ENCODE measurements at regions not wholly inside any gene's neighbourhood (a gene's known extent, or its start where the extent isn't known, plus 50 kb on each side); places are given as distances from the start of the nearest gene placed in this dataset.

DNA sequence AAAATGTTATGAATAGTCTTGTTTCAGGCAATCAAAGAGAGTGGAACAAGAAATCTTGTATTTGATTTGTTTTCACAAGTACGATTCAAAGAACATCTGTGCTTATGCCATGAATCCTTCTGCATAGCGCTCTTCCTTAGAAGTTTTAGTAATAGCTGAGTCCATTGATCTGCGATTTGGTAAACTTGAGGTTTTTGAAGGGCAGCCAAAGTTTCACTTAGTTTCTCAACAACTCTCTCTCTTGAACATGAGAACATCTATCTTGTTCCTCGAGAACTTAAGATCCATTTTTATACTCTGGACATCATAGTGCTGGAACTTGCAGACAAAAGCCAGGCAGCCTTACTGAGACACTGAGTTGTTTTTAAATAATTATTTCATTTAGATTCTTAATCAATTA is 96.2 kb upstream of the USP15 start:
- no peak overlapping the region for H3K9ac ChIP-seq (replicated peaks in 1 of 4; ENCODE audit: extremely low read depth in 1 of 4, low read depth in 3 of 4, low read length in 3 of 4)
- H4K20me1 ChIP-seq (replicated peaks in 1 of 2; ENCODE audit: control insufficient read depth in 1 of 2, insufficient read depth in 2 of 2, low read length in 2 of 2): no peaks in the 10 kb centered on the region
- H3K23me2 ChIP-seq (ENCODE audit: low read depth, low read length): no peaks in the 10 kb centered on the region; the same call in 1 of the 2 replicates
- H2BK15ac ChIP-seq (ENCODE audit: low read length): no peak overlapping the region
- H2BK5ac ChIP-seq (ENCODE audit: low read depth, low read length): no peak overlapping the region
- no peak overlapping the region for H4K91ac ChIP-seq (replicated peaks; ENCODE audit: insufficient read length, low read length)
- H3K4ac ChIP-seq (replicated peaks; ENCODE audit: insufficient read length, low read depth, low read length): no peak overlapping the region
- no peaks in the 10 kb centered on the region for H3K79me2 ChIP-seq (ENCODE audit: control insufficient read depth in 1 of 2, insufficient read depth in 2 of 2, low read length in 2 of 2)
- no peak for FAIRE-seq
- H4K5ac ChIP-seq (ENCODE audit: insufficient read length, low read depth, low read length): no peak overlapping the region
- H3K9me3 ChIP-seq (ENCODE audit: insufficient read depth in 2 of 2, low read depth in 1 of 2, low read length in 1 of 2): no peaks in the 10 kb centered on the region
- H2AK5ac ChIP-seq (ENCODE audit: low read depth, low read length): no peak overlapping the region
- no peak overlapping the region for H3K23ac ChIP-seq (ENCODE audit: insufficient read length)
- no peak overlapping the region for H4K8ac ChIP-seq (ENCODE audit: extremely low read depth, insufficient read depth, low read length)
- no peaks in the 10 kb centered on the region for H3K27me3 ChIP-seq (replicated peaks in 1 of 4; ENCODE audit: control insufficient read depth in 3 of 4, extremely low read depth in 1 of 4, insufficient read depth in 3 of 4, low read length in 3 of 4)
- no peaks in the 10 kb centered on the region for H3K4me1 ChIP-seq (replicated peaks in 1 of 4; ENCODE audit: control insufficient read depth in 3 of 4, insufficient read depth in 4 of 4, low read length in 3 of 4)
- no peak overlapping the region for H3K14ac ChIP-seq (ENCODE audit: insufficient read length)
- no peak overlapping the region for H3K4me2 ChIP-seq (ENCODE audit: insufficient read depth in 1 of 2, low read depth in 2 of 2, low read length in 2 of 2)
- no peak overlapping the region for H2BK20ac ChIP-seq (ENCODE audit: low read length)
- H2BK120ac ChIP-seq (replicated peaks; ENCODE audit: low read depth, low read length): no peak overlapping the region
- no peak for DNase-seq (ENCODE audit: low read depth in 1 of 2, low spot score in 2 of 2)
- no peak overlapping the region for H3K27ac ChIP-seq (ENCODE audit: low read depth, low read length)
- H2AFZ ChIP-seq (ENCODE audit: low read length): no peak overlapping the region
- no peak overlapping the region for H3K56ac ChIP-seq (replicated peaks; ENCODE audit: insufficient read length, low read depth, low read length)
- no peak overlapping the region for H2BK12ac ChIP-seq (ENCODE audit: low read depth, low read length)
- H3K18ac ChIP-seq (ENCODE audit: extremely low read depth, low read length): no peak overlapping the region
- no peak overlapping the region for H3K4me3 ChIP-seq (ENCODE audit: extremely low read depth in 1 of 4, insufficient read depth in 2 of 4, low read depth in 3 of 4, low read length in 4 of 4)
- H3K36me3 ChIP-seq (ENCODE audit: control insufficient read depth in 2 of 4, insufficient read depth in 4 of 4, low read length in 3 of 4): no peaks in the 10 kb centered on the region
- ChIA-PET CTCF (ENCODE audit: partially characterized antibody) (interaction anchor here (1.2 kb wide), 1 partner anchor 46 kb away, joined by 4 read pairs; no protein-coding TSS in a partner anchor), POLR2A (ENCODE audit: partially characterized antibody) (no interaction called here)
- WGBS, 2 experiments (ENCODE audit: extremely low coverage in 1 of 2, insufficient coverage in 1 of 2, insufficient read length in 1 of 2, insufficient replicate concordance in 2 of 2, low coverage in 1 of 2, low lambda C conversion rate in 2 of 2, missing lambda C conversion rate in 1 of 2): 86% methylated on average over 4 of the region's 4 CpGs; no CpG with 5 or more reads in 1 of the 2 experiments
- no peaks in the 10 kb centered on the region for H3K79me1 ChIP-seq (ENCODE audit: low read depth, low read length)
- no peak for TF ChIP-seq CTBP2 (IDR thresholded peaks at IDR 0.05; ENCODE audit: borderline replicate concordance, insufficient read depth, insufficient read length, low read length)
- no peak for TF ChIP-seq MAFK (IDR thresholded peaks at IDR 0.05; ENCODE audit: low read depth, low read length)
- TF ChIP-seq CHD1 (IDR thresholded peaks at IDR 0.05; ENCODE audit: low read depth, low read length): no peak
- TF ChIP-seq CBX8 (IDR thresholded peaks at IDR 0.05; ENCODE audit: borderline replicate concordance, low read depth, low read length): no peak
- no peak for TF ChIP-seq SIX5 (IDR thresholded peaks at IDR 0.05; ENCODE audit: low read depth, low read length)
- no peak for TF ChIP-seq GABPA (IDR thresholded peaks at IDR 0.05; ENCODE audit: borderline replicate concordance, insufficient read depth, low read length)
- no peak for TF ChIP-seq SP1 (IDR thresholded peaks at IDR 0.05; ENCODE audit: low read depth, low read length)
- TF ChIP-seq, protein P1, sequence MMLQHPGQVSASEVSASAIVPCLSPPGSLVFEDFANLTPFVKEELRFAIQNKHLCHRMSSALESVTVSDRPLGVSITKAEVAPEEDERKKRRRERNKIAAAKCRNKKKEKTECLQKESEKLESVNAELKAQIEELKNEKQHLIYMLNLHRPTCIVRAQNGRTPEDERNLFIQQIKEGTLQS (IDR thresholded peaks at IDR 0.05; ENCODE audit: insufficient read depth, low read depth, low read length): no peak
- TF ChIP-seq NRF1 (IDR thresholded peaks at IDR 0.05; ENCODE audit: low read depth, low read length): no peak
- TF ChIP-seq CREB1 (IDR thresholded peaks at IDR 0.05): no peak
- TF ChIP-seq TEAD4 (IDR thresholded peaks at IDR 0.05; ENCODE audit: low read depth, low read length): no peak
- no peak for TF ChIP-seq TAF1 (IDR thresholded peaks at IDR 0.05; ENCODE audit: low read depth, low read length)
- no peak for TF ChIP-seq SAP30 (IDR thresholded peaks at IDR 0.05; ENCODE audit: insufficient read depth, insufficient replicate concordance, low read length)
- TF ChIP-seq SP4 (IDR thresholded peaks at IDR 0.05; ENCODE audit: low read length): no peak
- no peak for TF ChIP-seq SIN3A (conservative IDR thresholded peaks at IDR 0.05 in 1 of 2, IDR thresholded peaks at IDR 0.05 in 1 of 2; ENCODE audit: low read depth in 1 of 2, low read length in 2 of 2)
